ENCODE measurements at regions not wholly inside any gene's neighbourhood (a gene's known extent, or its start where the extent isn't known, plus 50 kb on each side); places are given as distances from the start of the nearest gene placed in this dataset.
"Not testable (repeated sequence)": the region's sequence is repeated elsewhere in the genome, so short reads cannot be mapped to it uniquely, and the experiment has no call there.

DNA sequence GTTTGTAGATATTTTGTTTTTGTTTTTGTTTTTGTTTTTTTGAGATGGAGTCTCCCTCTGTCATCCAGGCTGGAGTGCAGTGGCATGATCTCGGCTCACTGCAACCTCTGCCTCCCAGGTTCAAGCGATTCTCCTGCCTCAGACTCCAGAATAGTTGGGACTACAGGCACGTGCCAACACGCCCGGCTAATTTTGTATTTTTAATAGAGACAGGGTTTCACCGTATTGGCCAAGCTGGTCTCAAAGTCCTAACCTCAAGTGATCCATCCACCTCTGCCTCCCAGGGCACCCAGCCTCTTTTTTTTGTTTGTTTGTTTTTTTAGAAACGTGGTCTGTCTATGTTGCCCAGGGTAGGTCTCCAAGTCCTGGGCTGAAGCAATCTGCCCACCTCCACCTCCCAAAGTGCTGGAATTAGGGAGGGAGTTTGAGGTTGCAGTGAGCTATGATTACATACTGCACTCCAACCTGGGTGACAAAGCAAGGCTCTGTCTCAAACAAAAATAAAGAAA lies 74.7 kb upstream of the ZNF281 start:
- TF ChIP-seq, protein P1, sequence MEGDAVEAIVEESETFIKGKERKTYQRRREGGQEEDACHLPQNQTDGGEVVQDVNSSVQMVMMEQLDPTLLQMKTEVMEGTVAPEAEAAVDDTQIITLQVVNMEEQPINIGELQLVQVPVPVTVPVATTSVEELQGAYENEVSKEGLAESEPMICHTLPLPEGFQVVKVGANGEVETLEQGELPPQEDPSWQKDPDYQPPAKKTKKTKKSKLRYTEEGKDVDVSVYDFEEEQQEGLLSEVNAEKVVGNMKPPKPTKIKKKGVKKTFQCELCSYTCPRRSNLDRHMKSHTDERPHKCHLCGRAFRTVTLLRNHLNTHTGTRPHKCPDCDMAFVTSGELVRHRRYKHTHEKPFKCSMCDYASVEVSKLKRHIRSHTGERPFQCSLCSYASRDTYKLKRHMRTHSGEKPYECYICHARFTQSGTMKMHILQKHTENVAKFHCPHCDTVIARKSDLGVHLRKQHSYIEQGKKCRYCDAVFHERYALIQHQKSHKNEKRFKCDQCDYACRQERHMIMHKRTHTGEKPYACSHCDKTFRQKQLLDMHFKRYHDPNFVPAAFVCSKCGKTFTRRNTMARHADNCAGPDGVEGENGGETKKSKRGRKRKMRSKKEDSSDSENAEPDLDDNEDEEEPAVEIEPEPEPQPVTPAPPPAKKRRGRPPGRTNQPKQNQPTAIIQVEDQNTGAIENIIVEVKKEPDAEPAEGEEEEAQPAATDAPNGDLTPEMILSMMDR (conservative IDR thresholded peaks at IDR 0.05; ENCODE audit: low read length) = not testable (repeated sequence)
- TF ChIP-seq EZH2phosphoT487 (IDR thresholded peaks at IDR 0.05; ENCODE audit: borderline replicate concordance, low read depth, low read length) = not testable (repeated sequence)

Data from OCI-LY7 (cell line).